Prostate gland (tissue), 2 donors: ENCODE measurements at regions not wholly inside any gene's neighbourhood (a gene's known extent, or its start where the extent isn't known, plus 50 kb on each side); places are given as distances from the start of the nearest gene placed in this dataset.

Experiments
- DNase-seq: peaks from one replicate; pipeline ENCODE4 v3.0.0-alpha.2; 2019; ENCODE audit warnings: low spot score
- H3K27ac ChIP-seq, 2 donors: fragments of 200-600 bp; sonication (generic); 2 replicates each; pipeline ENCODE4 v1.5.1; 2017 to 2019
- H3K27me3 ChIP-seq: fragments of 200-600 bp; sonication (generic); replicated peaks from 2 replicates; pipeline ENCODE4 v1.5.1; 2019; ENCODE audit not compliant: insufficient read depth
- H3K36me3 ChIP-seq, 2 donors: fragments of 200-600 bp; sonication (generic); 1 replicate in 1 of 2; 2 replicates in 1 of 2; pipeline versions ENCODE4 v1.5.1 to v1.8.1; 2017 to 2019
- H3K4me1 ChIP-seq: fragments of 200-600 bp; sonication (generic); replicated peaks from 2 replicates; pipeline ENCODE4 v1.5.1; 2019
- H3K4me3 ChIP-seq, 2 donors: fragments of 200-600 bp; sonication (generic); 2 replicates each; pipeline ENCODE4 v1.5.1; 2017 to 2019
- H3K9me3 ChIP-seq: fragments of 200-600 bp; sonication (generic); 2 replicates; pipeline ENCODE4 v1.5.1; 2017
- CTCF ChIP-seq, 4 experiments: fragments of 200-600 bp in 2 of 4; fragments of 450-650 bp in 2 of 4; sonication (generic) in 2 of 4; IDR thresholded peaks; 1 replicate in 3 of 4; 2 replicates in 1 of 4; pipeline ENCODE4 v1.5.1; 2016 to 2019; ENCODE audit warnings: antibody characterized with exemption in 4 of 4, mild to moderate bottlenecking in 2 of 4, moderate library complexity in 2 of 4
- POLR2A ChIP-seq: fragments of 450-650 bp; IDR thresholded peaks from one replicate; pipeline ENCODE4 v1.6.1; 2016; ENCODE audit warnings: antibody characterized with exemption, mild to moderate bottlenecking
- POLR2AphosphoS5 ChIP-seq: sonication (generic); formaldehyde crosslinking; IDR thresholded peaks from one replicate; pipeline ENCODE4 v1.6.1; 2017; ENCODE audit warnings: antibody characterized with exemption
- WGBS: methylation state at CpG from one replicate; pipeline ENCODE4 v1.1.5; 2018; 5-methylcytosine and 5-hydroxymethylcytosine counted together
- intact Hi-C: fragments of 100-400 bp; cut with DNase I; formaldehyde crosslinking; loops from one replicate; pipeline ENCODE4 v1.14.2; 2022

GRCh38 chr14:55822906-55823305 is 242.9 kb downstream of the KTN1 start:
- no peak for DNase-seq
- Histone ChIP-seq H3K27ac (no peak overlapping the region), H3K27me3 (no peaks in the 10 kb centered on the region), H3K36me3 (no peaks in the 10 kb centered on the region), H3K9me3 (no peaks in the 10 kb centered on the region), H3K4me1 (no peaks in the 10 kb centered on the region), H3K4me3 (no peak overlapping the region)
- WGBS: 63% methylated on average over 2 of the region's 2 CpGs
- TF ChIP-seq POLR2AphosphoS5 (no peak), POLR2A (no peak), CTCF (IDR thresholded peaks at IDR 0.05) (no peak)
- intact Hi-C loops: no loop called here

- intact Hi-C loops: no loop called here
- TF ChIP-seq CTCF (IDR thresholded peaks at IDR 0.05): peak in 1 of 4 experiments; percentile 46
- no peak for TF ChIP-seq POLR2A
- TF ChIP-seq POLR2AphosphoS5: no peak
- Histone ChIP-seq H3K4me3 (no peak overlapping the region), H3K27me3 (no peaks in the 10 kb centered on the region), H3K27ac (no peak overlapping the region), H3K36me3 (no peaks in the 10 kb centered on the region), H3K9me3 (no peaks in the 10 kb centered on the region), H3K4me1 (no peaks in the 10 kb centered on the region)
- 58% methylated on average over 3 of the region's 3 CpGs for WGBS
- no peak for DNase-seq
These were observed 252.3 kb downstream of the KTN1 start for GRCh38 chr14:55832122-55832911.

GRCh38 chr14:55832974-55833373 is 253.0 kb downstream of the KTN1 start:
- WGBS: 50% methylated on average over 1 of the region's 1 CpG
- no peaks in the 10 kb centered on the region for H3K4me1 ChIP-seq
- DNase-seq: no peak
- H3K9me3 ChIP-seq: no peaks in the 10 kb centered on the region
- no peaks in the 10 kb centered on the region for H3K36me3 ChIP-seq
- H3K4me3 ChIP-seq: no peak overlapping the region
- no peak for TF ChIP-seq POLR2A
- TF ChIP-seq CTCF (IDR thresholded peaks at IDR 0.05): no peak
- no peak for TF ChIP-seq POLR2AphosphoS5
- no peaks in the 10 kb centered on the region for H3K27me3 ChIP-seq
- intact Hi-C loops: no loop called here
- no peak overlapping the region for H3K27ac ChIP-seq

GRCh38 chr14:55834390-55834789 is 254.4 kb downstream of the KTN1 start:
- DNase-seq: no peak
- WGBS: 77% methylated on average over 2 of the region's 2 CpGs
- Histone ChIP-seq H3K27ac (no peak overlapping the region), H3K9me3 (no peaks in the 10 kb centered on the region), H3K4me1 (no peaks in the 10 kb centered on the region), H3K36me3 (no peaks in the 10 kb centered on the region), H3K4me3 (no peak overlapping the region), H3K27me3 (no peaks in the 10 kb centered on the region)
- intact Hi-C loops: no loop called here
- TF ChIP-seq POLR2A (no peak), POLR2AphosphoS5 (no peak), CTCF (IDR thresholded peaks at IDR 0.05) (no peak)

- no peak overlapping the region for H3K27ac ChIP-seq
- no peaks in the 10 kb centered on the region for H3K27me3 ChIP-seq
- H3K4me1 ChIP-seq: no peaks in the 10 kb centered on the region
- no peak for DNase-seq
- H3K4me3 ChIP-seq: no peak overlapping the region
- H3K36me3 ChIP-seq: no peaks in the 10 kb centered on the region
- H3K9me3 ChIP-seq: no peaks in the 10 kb centered on the region
- 64% methylated on average over 3 of the region's 3 CpGs for WGBS
- TF ChIP-seq CTCF (IDR thresholded peaks at IDR 0.05) (no peak), POLR2AphosphoS5 (no peak), POLR2A (no peak)
- intact Hi-C loops: no loop called here
These were observed 256.0 kb downstream of the KTN1 start for GRCh38 chr14:55835985-55836384.
